Neural crest cell (in vitro differentiated cells): ENCODE measurements at regions not wholly inside any gene's neighbourhood (a gene's known extent, or its start where the extent isn't known, plus 50 kb on each side); places are given as distances from the start of the nearest gene placed in this dataset.
"Not testable (repeated sequence)": the region's sequence is repeated elsewhere in the genome, so short reads cannot be mapped to it uniquely, and the experiment has no call there.

Source experiments
- DNase-seq: peaks from one replicate; pipeline ENCODE4 v3.0.0; 2021; ENCODE audit warnings: low read depth, mixed read lengths, low spot score
- H3K27ac Mint-ChIP-seq: one replicate; pipeline ENCODE4 v1.8.0; 2021; ENCODE audit warnings: mild to moderate bottlenecking, mixed read lengths; ENCODE audit not compliant: unreplicated experiment
- H3K27me3 Mint-ChIP-seq: 2 replicates; pipeline ENCODE4 v1.8.0; 2021; ENCODE audit warnings: low read depth, mild to moderate bottlenecking, mixed read lengths
- H3K36me3 Mint-ChIP-seq: 2 replicates; pipeline ENCODE4 v1.8.0; 2021; ENCODE audit warnings: low read depth, mild to moderate bottlenecking, mixed read lengths
- H3K4me1 Mint-ChIP-seq: 2 replicates; pipeline ENCODE4 v1.8.0; 2021; ENCODE audit warnings: mixed read lengths
- H3K4me3 Mint-ChIP-seq: one replicate; pipeline ENCODE4 v1.8.0; 2021; ENCODE audit warnings: mild to moderate bottlenecking, mixed read lengths
- H3K9me3 Mint-ChIP-seq: 2 replicates; pipeline ENCODE4 v1.8.0; 2021; ENCODE audit warnings: mixed read lengths
- CTCF ChIP-seq: fragments of 200-600 bp; sonication (generic); conservative IDR thresholded peaks from 2 replicates; pipeline ENCODE4 v1.5.0; 2021; ENCODE audit warnings: antibody characterized with exemption, mild to moderate bottlenecking

- DNase-seq, result no peak
- Mint-ChIP-seq H3K4me3 (no peak overlapping the region), H3K27ac (no peak overlapping the region), H3K9me3 (no peaks in the 10 kb centered on the region), H3K4me1 (peaks cover 8% of the 10 kb centered on the region), H3K27me3 (no peaks in the 10 kb centered on the region), H3K36me3 (no peaks in the 10 kb centered on the region)
- TF ChIP-seq CTCF, result no peak
These were observed 131.3 kb downstream of the LPIN1 start for GRCh38 chr2:11877764-11878163.

- H3K27me3 Mint-ChIP-seq, H3K36me3 Mint-ChIP-seq: not testable (repeated sequence)
- peaks cover 10% of the 10 kb centered on the region for H3K9me3 Mint-ChIP-seq
These were observed 138.8 kb downstream of the LPIN1 start for GRCh38 chr2:11885253-11885652.

GRCh38 chr2:11886899-11887298, 140.5 kb downstream of the LPIN1 start:
- H3K27ac Mint-ChIP-seq, DNase-seq, H3K4me3 Mint-ChIP-seq, H3K4me1 Mint-ChIP-seq, H3K27me3 Mint-ChIP-seq: not testable (repeated sequence)
- peaks cover 14% of the 10 kb centered on the region for H3K36me3 Mint-ChIP-seq
- peaks cover 17% of the 10 kb centered on the region for H3K9me3 Mint-ChIP-seq

More at GRCh38 chr2:11885253-11885652, 138.8 kb downstream of the LPIN1 start:
- DNase-seq, H3K4me1 Mint-ChIP-seq, H3K27ac Mint-ChIP-seq, H3K4me3 Mint-ChIP-seq: not testable (repeated sequence)

DNA sequence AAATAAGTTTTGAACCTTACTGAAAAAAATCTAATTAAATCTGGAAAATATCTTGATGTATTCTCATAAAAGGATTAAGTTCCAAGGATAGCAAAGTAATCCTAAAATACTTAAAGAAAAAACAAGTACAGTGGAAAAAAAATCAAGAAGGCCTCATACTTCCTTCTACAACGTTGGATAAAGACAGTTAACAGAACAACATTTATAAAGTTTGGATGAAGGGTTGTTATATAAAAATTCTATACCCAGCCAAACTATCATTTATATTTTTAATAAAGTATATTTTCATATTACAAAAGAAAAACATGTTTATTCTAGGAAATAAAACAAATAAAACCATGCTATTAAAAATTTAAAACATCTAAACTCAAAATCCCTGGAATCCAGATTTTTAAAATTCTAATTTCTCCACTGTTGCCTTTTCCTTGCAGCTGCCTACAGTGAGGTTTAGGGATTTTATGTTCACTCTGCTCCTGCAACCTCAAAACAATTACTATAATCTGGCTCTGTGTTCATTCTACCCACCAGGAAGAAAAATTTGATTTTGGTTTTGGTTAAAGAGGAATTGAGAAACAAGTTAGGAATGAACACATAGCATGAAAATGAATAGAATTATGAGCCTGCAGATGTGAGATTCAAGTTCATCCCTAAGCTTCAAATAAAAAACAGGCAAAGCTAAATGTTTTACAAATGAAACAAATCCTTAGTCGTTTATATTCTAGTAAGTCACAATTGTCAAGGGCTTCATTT, 142.8 kb downstream of the LPIN1 start:
- TF ChIP-seq CTCF, result no peak
- DNase-seq, result no peak
- Mint-ChIP-seq H3K27ac (no peak overlapping the region), H3K9me3 (peaks cover 28% of the 10 kb centered on the region), H3K4me1 (no peaks in the 10 kb centered on the region), H3K27me3 (no peaks in the 10 kb centered on the region), H3K4me3 (no peak overlapping the region), H3K36me3 (peaks cover 14% of the 10 kb centered on the region)

GRCh38 chr2:11889854-11890253, 143.4 kb downstream of the LPIN1 start:
- H3K27me3 Mint-ChIP-seq, result no peaks in the 10 kb centered on the region
- no peak overlapping the region for H3K4me3 Mint-ChIP-seq
- TF ChIP-seq CTCF, result no peak
- DNase-seq, result no peak
- H3K9me3 Mint-ChIP-seq, result peaks cover 33% of the 10 kb centered on the region
- peaks cover 19% of the 10 kb centered on the region for H3K36me3 Mint-ChIP-seq
- H3K4me1 Mint-ChIP-seq, result no peaks in the 10 kb centered on the region
- H3K27ac Mint-ChIP-seq, result no peak overlapping the region

DNA sequence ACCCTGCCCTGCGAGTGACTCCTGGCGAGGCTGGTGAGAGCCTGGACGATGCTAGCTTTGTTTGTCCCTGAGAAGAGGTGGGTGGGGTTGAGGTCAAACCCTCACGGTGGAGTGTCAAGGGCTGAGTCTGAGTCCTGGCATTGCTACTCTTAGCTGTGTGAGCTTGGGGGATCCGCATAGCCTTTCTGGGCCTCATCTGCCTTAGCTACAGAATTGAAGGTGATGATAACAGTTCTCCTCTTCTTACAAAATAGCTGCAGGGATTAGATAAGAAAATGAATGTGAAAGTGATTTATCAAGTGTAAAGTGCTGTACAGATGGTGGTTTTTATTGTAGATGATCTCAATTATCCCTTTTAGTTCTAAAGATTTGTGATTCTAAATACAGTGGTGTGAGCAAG, 144.6 kb downstream of the LPIN1 start:
- H3K36me3 Mint-ChIP-seq, result peaks cover 20% of the 10 kb centered on the region

More for the DNA sequence above, 144.6 kb downstream of the LPIN1 start:
- Mint-ChIP-seq H3K9me3 (peaks cover 35% of the 10 kb centered on the region), H3K27ac (no peak overlapping the region), H3K4me3 (no peak overlapping the region), H3K4me1 (peaks cover under 1% of the 10 kb centered on the region), H3K27me3 (no peaks in the 10 kb centered on the region)
- DNase-seq, result no peak
- TF ChIP-seq CTCF, result no peak
